MCF 10A (cell line): ENCODE measurements at regions not wholly inside any gene's neighbourhood (a gene's known extent, or its start where the extent isn't known, plus 50 kb on each side); places are given as distances from the start of the nearest gene placed in this dataset.
A peak's percentile ranks its signal among the peaks of the same experiment; 100 is the strongest.
"Not testable (repeated sequence)": the region's sequence is repeated elsewhere in the genome, so short reads cannot be mapped to it uniquely, and the experiment has no call there.

ENCODE experiments used
- BruUV-seq: library from RNA; stranded (reverse); fragments of 400-500 nt; replicated peaks from 2 replicates; lab custom pipeline; 2021; lab: Mats Ljungman, UMichigan
- CTCF ChIA-PET: fragments of 300-600 bp; sonication (Branson Sonifier 250); formaldehyde crosslinking; extraction: SDS; loops from one replicate; lab custom pipeline; 2021; ENCODE audit warnings: antibody characterized with exemption, inconsistent platforms; lab: Yijun Ruan, JAX
- POLR2A ChIA-PET: fragments of 300-600, 350-650 bp; sonication (Branson Sonifier 250); formaldehyde crosslinking; extraction: SDS; loops from one replicate; lab custom pipeline; 2020; ENCODE audit warnings: antibody characterized with exemption, inconsistent platforms; lab: Yijun Ruan, JAX
- DNase-seq: peaks from one replicate; pipeline ENCODE4 v3.0.0-alpha.2; 2018; ENCODE audit not compliant: unreplicated experiment
- H3K27ac Mint-ChIP-seq: one replicate; pipeline ENCODE4 v1.8.0; 2022; ENCODE audit warnings: mild to moderate bottlenecking, low read depth, mixed read lengths; ENCODE audit not compliant: unreplicated experiment
- H3K27me3 Mint-ChIP-seq: one replicate; pipeline ENCODE4 v1.8.0; 2022; ENCODE audit warnings: mixed read lengths; ENCODE audit not compliant: insufficient read depth, unreplicated experiment
- H3K36me3 Mint-ChIP-seq: one replicate; pipeline ENCODE4 v1.8.0; 2022; ENCODE audit warnings: mild to moderate bottlenecking, moderate library complexity, mixed read lengths; ENCODE audit not compliant: insufficient read depth, unreplicated experiment
- H3K4me1 Mint-ChIP-seq: one replicate; pipeline ENCODE4 v1.8.0; 2022; ENCODE audit warnings: mixed read lengths; ENCODE audit not compliant: insufficient read depth, unreplicated experiment
- H3K4me3 Mint-ChIP-seq: one replicate; pipeline ENCODE4 v1.8.0; 2022; ENCODE audit warnings: mild to moderate bottlenecking, moderate library complexity, mixed read lengths; ENCODE audit not compliant: unreplicated experiment
- H3K9me3 Mint-ChIP-seq: one replicate; pipeline ENCODE4 v1.8.0; 2022; ENCODE audit warnings: mixed read lengths; ENCODE audit not compliant: unreplicated experiment
- CTCF ChIP-seq: fragments of 200-600 bp; IDR thresholded peaks from one replicate; pipeline ENCODE4 v1.8.0; 2022; ENCODE audit warnings: antibody characterized with exemption, mild to moderate bottlenecking; ENCODE audit not compliant: unreplicated experiment
- intact Hi-C: fragments of 100-400 bp; cut with micrococcal nuclease; formaldehyde crosslinking; loops from 2 replicates; pipeline ENCODE4 v1.14.1; 2022

GRCh38 chr5:126007841-126008240, 415.4 kb upstream of the GRAMD2B start:
- intact Hi-C loops, result no loop called here
- Mint-ChIP-seq H3K27me3 (no peaks in the 10 kb centered on the region), H3K36me3 (no peaks in the 10 kb centered on the region), H3K4me1 (peaks cover 25% of the 10 kb centered on the region), H3K4me3 (no peak overlapping the region), H3K9me3 (no peaks in the 10 kb centered on the region), H3K27ac (no peak overlapping the region)
- no peak for TF ChIP-seq CTCF
- CTCF ChIA-PET, result no interaction called here
- POLR2A ChIA-PET, result interaction anchor here (1.0 kb wide), 1 partner anchor 599 kb away, joined by 4 read pairs; no protein-coding TSS in a partner anchor
- DNase-seq, result no peak
- BruUV-seq, result no TSS peak

DNA sequence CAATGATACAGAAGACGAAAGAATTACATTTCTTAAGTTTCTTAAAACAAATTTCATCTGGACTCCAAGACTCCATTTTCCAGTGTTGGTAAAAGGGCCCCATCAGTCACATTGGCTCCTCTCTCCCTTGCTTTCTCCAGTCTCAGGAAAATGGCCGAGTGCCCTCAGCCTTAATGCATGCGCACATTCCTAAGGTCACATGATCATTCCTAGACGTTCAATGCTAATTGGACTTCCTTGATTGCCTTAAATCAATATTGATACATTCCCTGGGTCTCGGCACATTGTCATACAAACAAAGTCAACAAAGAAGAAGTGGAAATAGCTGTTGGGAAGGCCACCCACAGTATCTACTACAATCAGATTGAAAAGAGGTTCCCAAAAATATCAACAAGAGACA, 413.6 kb upstream of the GRAMD2B start:
- H3K9me3 Mint-ChIP-seq, result no peaks in the 10 kb centered on the region
- intact Hi-C loops, result no loop called here
- CTCF ChIA-PET, result interaction anchor here (1.0 kb wide), 1 partner anchor 16 kb away, joined by 6 read pairs; no protein-coding TSS in a partner anchor

DNA sequence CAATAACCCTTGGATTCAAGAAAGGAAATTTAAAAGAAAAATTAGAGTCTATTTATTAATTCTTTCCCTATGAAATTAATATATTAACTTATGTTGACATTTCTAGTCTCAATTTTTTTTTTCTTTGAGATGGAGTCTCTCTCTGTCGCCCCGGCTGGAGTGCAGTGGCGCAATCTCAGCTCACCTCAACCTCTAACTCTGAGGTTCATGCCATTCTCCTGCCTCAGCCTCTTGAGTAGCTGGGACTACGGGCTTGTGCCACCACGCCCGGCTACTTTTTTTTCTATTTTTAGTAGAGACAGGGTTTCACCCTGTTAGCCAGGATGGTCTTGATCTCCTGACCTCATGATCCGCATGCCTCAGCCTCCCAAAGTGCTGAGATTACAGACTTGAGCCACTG, 411.7 kb upstream of the GRAMD2B start:
- H3K9me3 Mint-ChIP-seq, H3K4me3 Mint-ChIP-seq, H3K36me3 Mint-ChIP-seq, DNase-seq, CTCF ChIA-PET, H3K27me3 Mint-ChIP-seq, H3K27ac Mint-ChIP-seq, intact Hi-C loops, BruUV-seq: not testable (repeated sequence)
- POLR2A ChIA-PET, result interaction anchor here (0.7 kb wide), 1 partner anchor 91 kb away, joined by 3 read pairs; no protein-coding TSS in a partner anchor
- peaks cover 25% of the 10 kb centered on the region for H3K4me1 Mint-ChIP-seq

More for the DNA sequence above, 413.6 kb upstream of the GRAMD2B start:
- H3K4me1 Mint-ChIP-seq, result peaks cover 9% of the 10 kb centered on the region
- POLR2A ChIA-PET, result interaction anchor here (0.7 kb wide), 1 partner anchor 231 kb away, joined by 3 read pairs; no protein-coding TSS in a partner anchor
- H3K36me3 Mint-ChIP-seq, result no peaks in the 10 kb centered on the region
- no peak overlapping the region for H3K4me3 Mint-ChIP-seq
- H3K27me3 Mint-ChIP-seq, result no peaks in the 10 kb centered on the region
- no peak for TF ChIP-seq CTCF
- BruUV-seq, result no TSS peak
- H3K27ac Mint-ChIP-seq, result no peak overlapping the region
- DNase-seq, result no peak

- POLR2A ChIA-PET, result interaction anchor here (0.9 to 2.2 kb wide), 4 partner anchors 10 to 1171 kb away, joined by 3 to 11 read pairs (median 5); no protein-coding TSS in a partner anchor
- peak overlapping the region; percentile 78 for H3K27ac Mint-ChIP-seq
- CTCF ChIA-PET, result interaction anchor here (0.6 kb wide), 1 partner anchor 1244 kb away, joined by 3 read pairs; no protein-coding TSS in a partner anchor
- no peak overlapping the region for H3K4me3 Mint-ChIP-seq
- no peaks in the 10 kb centered on the region for H3K9me3 Mint-ChIP-seq
- no peak for TF ChIP-seq CTCF
- DNase-seq, result no peak
- H3K27me3 Mint-ChIP-seq, result no peaks in the 10 kb centered on the region
- no TSS peak for BruUV-seq
- H3K4me1 Mint-ChIP-seq, result peaks cover 16% of the 10 kb centered on the region
- H3K36me3 Mint-ChIP-seq, result no peaks in the 10 kb centered on the region
- intact Hi-C loops, result no loop called here
Observed at GRCh38 chr5:126014676-126015075, 408.5 kb upstream of the GRAMD2B start.
